Vagina (tissue), 2 donors: ENCODE measurements at regions not wholly inside any gene's neighbourhood (a gene's known extent, or its start where the extent isn't known, plus 50 kb on each side); places are given as distances from the start of the nearest gene placed in this dataset.

Source experiments
- POLR2A ChIP-seq, 2 donors: fragments of 450-650 bp; IDR thresholded peaks; one replicate each; pipeline ENCODE4 v1.6.1; 2017; ENCODE audit warnings: antibody characterized with exemption in 2 of 2, mild to moderate bottlenecking in 2 of 2, moderate library complexity in 2 of 2
- POLR2AphosphoS5 ChIP-seq, 2 donors: sonication (generic); formaldehyde crosslinking; IDR thresholded peaks; one replicate each; pipeline ENCODE4 v1.9.0; 2017; ENCODE audit warnings: antibody characterized with exemption in 2 of 2, mild to moderate bottlenecking in 2 of 2, low read depth in 1 of 2; ENCODE audit not compliant: insufficient read depth in 1 of 2
- TF ChIP-seq, protein P1 (sequence below), 3 experiments: fragments of 450-650 bp in 2 of 3; fragments of 200-600 bp in 1 of 3; sonication (generic) in 1 of 3; IDR thresholded peaks; one replicate each; pipeline ENCODE4 v1.5.1; 2017 to 2019; ENCODE audit warnings: antibody characterized with exemption in 3 of 3, mild to moderate bottlenecking in 2 of 3, moderate library complexity in 2 of 3

DNA sequence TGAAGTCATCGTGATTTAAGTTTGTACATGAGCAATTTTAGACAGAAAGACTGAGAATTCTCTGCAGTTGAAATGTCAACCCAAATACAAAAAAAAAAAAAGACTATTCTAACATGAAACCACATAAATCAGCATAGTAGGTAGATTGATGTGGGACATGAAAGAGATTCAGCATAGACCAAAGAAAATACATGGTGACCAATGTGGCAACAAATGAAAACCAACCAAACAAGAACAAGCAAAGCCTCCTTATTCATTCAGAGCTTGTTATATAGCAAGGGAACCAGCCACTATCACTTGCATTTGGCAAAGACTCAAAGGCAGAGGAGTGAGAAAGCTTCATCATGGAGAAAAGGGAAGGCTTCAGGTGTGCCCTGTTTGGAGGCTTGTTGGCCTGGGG lies 144.4 kb upstream of the TMPO start:
- no peak for TF ChIP-seq POLR2A (IDR thresholded peaks at IDR 0.05)
- TF ChIP-seq, protein P1, sequence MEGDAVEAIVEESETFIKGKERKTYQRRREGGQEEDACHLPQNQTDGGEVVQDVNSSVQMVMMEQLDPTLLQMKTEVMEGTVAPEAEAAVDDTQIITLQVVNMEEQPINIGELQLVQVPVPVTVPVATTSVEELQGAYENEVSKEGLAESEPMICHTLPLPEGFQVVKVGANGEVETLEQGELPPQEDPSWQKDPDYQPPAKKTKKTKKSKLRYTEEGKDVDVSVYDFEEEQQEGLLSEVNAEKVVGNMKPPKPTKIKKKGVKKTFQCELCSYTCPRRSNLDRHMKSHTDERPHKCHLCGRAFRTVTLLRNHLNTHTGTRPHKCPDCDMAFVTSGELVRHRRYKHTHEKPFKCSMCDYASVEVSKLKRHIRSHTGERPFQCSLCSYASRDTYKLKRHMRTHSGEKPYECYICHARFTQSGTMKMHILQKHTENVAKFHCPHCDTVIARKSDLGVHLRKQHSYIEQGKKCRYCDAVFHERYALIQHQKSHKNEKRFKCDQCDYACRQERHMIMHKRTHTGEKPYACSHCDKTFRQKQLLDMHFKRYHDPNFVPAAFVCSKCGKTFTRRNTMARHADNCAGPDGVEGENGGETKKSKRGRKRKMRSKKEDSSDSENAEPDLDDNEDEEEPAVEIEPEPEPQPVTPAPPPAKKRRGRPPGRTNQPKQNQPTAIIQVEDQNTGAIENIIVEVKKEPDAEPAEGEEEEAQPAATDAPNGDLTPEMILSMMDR (IDR thresholded peaks at IDR 0.05) = no peak
- no peak for TF ChIP-seq POLR2AphosphoS5 (IDR thresholded peaks at IDR 0.05; ENCODE audit: insufficient read depth in 1 of 2, low read depth in 1 of 2)
